Stimulated activated CD8-positive, alpha-beta memory T cell treated with anti-CD3 and anti-CD28 coated beads, Interleukin-7, amount 100 ng/mL, for 4 hours (primary cell): ENCODE measurements at regions not wholly inside any gene's neighbourhood (a gene's known extent, or its start where the extent isn't known, plus 50 kb on each side); places are given as distances from the start of the nearest gene placed in this dataset.
"Not testable (repeated sequence)": the region's sequence is repeated elsewhere in the genome, so short reads cannot be mapped to it uniquely, and the experiment has no call there.

Experiments
- DNase-seq, 2 donors: peaks; one replicate each; pipeline ENCODE4 v3.0.0-alpha.2; 2020; ENCODE audit warnings: low read depth in 2 of 2

DNA sequence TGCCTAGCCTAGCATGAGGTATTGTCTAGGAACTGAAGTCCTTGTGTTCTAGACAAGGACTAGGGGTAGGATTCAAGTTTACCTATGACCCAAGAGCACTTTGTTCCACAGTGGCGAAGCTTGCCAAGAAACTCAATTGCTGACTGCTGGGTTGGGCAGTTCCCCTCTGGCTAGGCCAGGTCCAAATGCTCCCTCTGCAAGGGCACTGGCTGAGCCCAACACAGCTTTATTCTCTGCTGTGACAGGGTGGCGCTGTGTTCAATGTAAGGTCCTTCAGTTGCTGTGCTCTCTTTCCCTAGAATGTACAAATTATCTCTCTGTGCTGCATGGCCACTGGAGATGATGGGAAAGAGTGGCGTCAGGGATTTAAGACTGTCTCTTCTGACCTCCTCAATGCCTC, 950.8 kb downstream of the HACE1 start:
- no peak for DNase-seq

- no peak for DNase-seq
Measured at GRCh38 chr6:103895136-103895535, 964.6 kb downstream of the HACE1 start.

- no peak for DNase-seq
Measured at GRCh38 chr6:103893141-103893581, 966.6 kb downstream of the HACE1 start.

- no peak for DNase-seq
Measured at GRCh38 chr6:103886951-103887350, 972.8 kb downstream of the HACE1 start.

- no peak for DNase-seq
Measured at GRCh38 chr6:103885446-103885845, 974.3 kb downstream of the HACE1 start.

DNA sequence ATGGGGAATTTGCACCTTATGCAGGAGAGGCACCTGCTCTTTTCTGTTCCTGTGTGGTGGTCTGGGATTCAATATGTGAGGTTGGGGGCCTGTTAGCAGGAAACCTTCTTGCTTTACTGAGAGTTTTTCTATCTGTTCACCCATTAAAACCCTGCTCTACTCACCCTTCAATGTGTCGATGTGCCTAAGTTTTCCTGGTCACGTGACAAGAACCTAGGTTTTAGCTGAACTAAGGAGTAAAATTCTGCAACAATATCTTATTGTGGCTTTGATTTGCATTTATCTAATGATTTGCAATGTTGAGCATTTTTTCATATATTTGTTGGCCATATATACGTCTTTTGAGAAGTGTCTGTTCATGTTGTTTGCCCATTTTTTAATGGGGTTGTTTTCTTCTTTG, 979.9 kb downstream of the HACE1 start:
- DNase-seq = no peak

DNA sequence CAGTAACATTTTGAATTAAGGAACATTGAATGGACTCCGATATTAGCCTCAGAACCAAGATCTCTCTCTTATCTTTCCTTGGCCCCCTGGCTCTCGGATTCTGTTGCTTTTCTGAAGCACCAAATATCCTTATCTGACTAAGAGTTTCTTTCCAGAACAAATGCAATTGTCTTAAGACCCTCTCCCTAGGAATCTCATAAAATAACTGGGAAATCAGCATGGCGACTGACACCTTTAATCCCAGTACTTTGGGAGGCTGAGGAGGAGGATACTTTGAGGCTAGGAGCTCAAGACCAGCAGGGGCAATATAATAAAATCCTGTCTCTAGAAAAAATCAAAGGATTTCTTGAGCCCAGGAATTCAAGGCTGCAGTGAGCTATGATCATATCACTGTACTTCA, 984.5 kb downstream of the HACE1 start:
- DNase-seq = no peak

DNA sequence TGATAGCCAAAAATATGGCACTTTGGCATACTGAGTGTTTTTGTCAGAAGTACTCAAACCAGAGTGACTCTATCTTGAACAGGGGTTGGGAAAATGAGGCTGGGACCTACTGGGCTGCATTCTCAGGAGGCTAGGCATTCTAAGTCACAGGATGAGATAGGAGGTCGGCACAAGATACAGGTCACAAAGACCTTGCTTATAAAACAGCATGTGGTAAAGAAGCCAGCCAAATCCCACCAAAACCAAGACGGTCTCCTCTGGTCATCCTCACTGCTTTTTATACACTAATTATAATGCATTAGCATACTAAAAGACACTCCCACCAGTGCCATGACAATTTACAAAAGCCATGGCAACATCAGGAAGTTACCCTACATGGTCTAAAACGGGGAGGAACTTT, 985.1 kb downstream of the HACE1 start:
- DNase-seq = no peak

DNA sequence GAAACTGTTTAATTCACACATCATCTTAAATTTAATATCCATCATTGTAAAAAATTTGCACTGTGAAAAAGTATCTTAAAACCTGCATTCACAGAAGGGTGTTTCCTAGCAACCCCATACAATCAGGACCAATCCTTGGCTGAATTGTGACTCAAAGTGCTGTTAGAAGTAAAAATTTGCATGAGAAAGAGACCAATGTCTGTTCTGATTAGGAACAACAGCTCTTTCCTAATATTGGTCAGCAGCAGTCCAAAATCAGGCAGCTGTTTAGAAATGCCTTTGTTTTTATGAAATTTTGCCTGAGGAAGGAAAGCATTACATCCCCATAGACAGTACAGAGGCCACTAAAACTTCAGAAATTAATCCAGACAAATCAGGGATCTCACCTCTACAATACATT, 987.0 kb downstream of the HACE1 start:
- no peak for DNase-seq

- DNase-seq = no peak
Measured at GRCh38 chr6:103872233-103872632, 987.5 kb downstream of the HACE1 start.

DNA sequence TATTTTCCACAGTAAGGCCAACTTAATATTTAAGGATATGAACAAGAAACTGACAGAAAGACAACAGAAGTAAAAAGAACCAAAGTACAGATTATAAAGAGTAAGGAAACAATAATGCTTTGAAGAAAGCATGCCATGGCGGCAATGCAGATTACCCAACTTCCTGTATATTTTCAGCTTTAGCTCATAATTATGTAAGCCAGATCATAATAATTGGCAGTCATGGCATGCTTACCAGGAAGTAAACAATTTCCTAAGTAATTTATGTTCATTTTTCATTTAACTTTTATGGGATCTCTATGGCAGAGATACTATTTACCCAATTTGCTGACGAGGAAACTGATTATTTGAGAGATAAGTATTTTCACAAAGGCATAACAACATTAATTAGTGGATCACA, 988.7 kb downstream of the HACE1 start:
- DNase-seq = no peak

DNA sequence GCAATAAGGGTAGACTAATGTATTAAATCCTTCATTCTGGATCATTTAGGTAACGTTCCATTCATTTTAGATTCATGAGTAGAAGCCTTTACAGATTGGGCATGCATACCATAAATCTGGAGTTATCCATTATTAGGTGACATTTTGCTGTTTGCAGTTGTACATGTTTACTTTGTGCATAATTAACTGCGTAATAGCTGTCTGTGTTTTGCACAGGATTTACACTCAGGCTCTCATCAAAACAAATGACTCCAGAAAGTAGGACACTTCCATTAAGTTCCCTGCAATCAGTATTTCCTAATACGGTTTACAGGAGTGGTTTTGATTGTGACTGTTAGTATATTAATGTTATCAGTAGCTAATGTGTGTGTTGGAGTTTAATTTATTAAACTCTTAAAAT, 997.4 kb downstream of the HACE1 start:
- no peak for DNase-seq

DNA sequence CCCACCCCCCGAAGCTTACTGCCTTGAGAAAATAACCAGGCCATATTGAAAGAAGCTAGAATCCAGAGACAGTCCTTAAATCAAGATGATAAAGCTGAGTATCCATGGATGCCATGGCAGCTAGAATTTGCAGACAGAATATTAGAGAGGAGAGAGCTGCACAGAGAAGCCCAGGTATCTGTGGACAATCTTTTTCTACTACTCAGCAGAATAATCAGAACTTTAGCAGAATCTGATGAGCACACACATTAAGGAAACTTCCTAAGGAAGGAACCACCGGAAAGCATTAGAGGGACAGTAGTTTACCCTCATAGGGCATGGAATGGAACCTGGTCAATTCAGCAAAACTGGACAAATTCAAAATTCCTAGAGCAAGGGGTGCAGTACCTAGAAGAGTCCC, 1001.7 kb downstream of the HACE1 start:
- no peak for DNase-seq

DNA sequence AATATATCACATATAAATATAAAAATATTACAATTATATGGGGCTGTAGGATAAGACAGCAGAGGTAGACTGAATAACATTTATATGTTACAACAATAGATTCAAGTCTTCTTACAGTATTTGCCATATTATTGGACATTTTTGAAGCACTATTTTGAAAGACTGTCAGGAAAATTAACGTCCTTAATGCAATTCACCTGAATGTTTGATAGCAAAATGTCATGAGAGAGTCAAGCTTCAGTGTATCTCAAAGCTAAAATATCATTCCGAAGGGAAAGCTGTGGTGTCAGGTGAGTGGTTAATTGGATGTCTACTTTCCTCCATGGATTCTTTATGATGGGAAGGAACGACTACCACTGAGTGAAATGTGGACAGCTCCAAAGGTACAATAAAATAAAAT, 1004.0 kb downstream of the HACE1 start:
- no peak for DNase-seq

GRCh38 chr6:103854059-103854458, 1005.7 kb downstream of the HACE1 start:
- DNase-seq = no peak

DNA sequence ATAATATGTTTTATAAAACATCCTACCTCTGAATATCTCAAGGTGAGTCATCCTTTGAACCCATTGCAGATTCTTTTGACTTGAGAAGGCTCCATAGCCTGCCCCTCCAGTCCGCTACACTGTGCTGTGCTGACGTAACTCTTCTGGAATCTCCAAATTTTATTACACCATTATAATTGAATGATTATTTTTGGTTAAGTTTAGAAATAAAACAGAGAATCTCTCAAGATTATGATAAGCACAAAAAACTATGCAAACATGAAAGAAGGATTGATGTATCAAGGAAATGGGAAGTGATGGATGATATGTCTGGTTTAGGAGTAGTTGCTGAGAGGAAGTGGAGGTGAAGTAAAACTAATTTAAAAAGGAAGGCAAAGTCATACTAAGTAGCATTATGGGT, 1021.3 kb downstream of the HACE1 start:
- no peak for DNase-seq

DNA sequence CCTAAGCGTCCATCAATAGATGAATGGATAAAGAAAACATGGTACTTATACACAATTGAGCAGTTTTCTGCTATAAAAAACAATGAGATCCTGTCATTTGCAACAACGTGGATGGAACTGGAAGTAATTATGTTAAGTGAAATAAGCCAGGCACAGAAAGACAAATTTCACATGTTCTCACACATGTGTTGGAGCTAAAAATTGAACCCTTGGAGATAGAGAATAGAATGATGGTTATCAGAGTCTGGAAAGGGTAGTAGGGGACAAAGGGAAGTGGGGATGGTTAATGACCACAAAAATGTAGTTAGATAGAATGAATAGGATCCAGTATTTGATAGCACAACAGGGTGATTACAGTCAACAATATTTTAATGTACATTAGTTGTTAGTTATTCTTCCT, 1033.5 kb downstream of the HACE1 start:
- no peak for DNase-seq

- no peak for DNase-seq
Measured at GRCh38 chr6:103820148-103820547, 1039.6 kb downstream of the HACE1 start.

- DNase-seq = no peak
Measured at GRCh38 chr6:103819509-103819908, 1040.2 kb downstream of the HACE1 start.

DNA sequence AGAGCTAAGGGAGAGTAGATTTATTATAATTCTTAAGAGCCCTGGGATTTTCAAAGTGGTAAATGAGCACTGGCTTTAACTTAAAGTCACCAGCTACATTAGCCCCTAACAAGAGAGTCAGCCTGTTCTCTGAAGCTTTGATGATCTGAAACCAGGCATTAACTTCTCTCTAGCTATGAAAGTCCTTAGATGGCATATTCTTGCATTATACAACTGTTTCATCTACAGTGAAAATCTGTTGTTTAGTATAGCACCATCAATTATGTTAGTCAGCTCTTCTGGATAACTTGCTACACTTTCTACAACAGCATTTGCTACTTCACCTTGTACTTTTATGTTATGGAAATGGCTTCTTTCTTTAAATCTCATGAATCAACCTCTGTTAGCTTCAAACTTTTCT, 1046.7 kb downstream of the HACE1 start:
- DNase-seq = no peak

- DNase-seq = not testable (repeated sequence)
Measured at GRCh38 chr6:103801901-103802479, 1057.7 kb downstream of the HACE1 start.

DNA sequence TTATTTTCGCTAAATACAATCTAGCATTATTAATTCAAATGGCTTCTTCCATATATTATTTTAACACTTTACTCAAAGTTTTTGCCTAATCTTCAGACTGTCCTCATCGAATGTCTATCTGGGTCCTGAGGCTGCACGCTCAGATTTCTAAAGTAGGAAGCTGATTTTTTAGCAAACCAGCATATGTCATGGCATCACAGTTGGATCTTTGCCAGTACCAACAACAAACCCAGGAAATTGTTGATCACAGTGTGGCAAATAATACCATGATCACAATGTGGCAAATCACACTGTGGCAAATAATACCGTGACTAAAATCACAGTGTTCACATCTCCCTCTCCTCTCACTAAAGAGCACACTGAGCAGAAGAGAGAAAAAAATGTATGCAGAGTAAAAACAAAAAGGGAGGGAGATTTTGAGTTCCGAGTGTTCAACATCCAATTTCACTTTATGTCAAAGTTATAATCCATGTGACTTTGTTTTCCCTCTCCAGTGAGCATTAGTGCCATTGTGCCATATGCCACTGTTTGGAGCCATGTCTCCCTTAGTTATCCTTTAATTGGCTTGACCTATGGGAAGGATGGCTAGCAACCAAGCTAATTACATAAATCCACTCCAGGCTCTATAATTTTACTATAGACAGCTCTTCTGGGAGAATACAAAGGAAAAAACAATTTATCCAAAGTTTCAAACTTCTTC, 1059.6 kb downstream of the HACE1 start:
- no peak for DNase-seq

- DNase-seq = no peak
Measured at GRCh38 chr6:103798166-103798565, 1061.6 kb downstream of the HACE1 start.

DNA sequence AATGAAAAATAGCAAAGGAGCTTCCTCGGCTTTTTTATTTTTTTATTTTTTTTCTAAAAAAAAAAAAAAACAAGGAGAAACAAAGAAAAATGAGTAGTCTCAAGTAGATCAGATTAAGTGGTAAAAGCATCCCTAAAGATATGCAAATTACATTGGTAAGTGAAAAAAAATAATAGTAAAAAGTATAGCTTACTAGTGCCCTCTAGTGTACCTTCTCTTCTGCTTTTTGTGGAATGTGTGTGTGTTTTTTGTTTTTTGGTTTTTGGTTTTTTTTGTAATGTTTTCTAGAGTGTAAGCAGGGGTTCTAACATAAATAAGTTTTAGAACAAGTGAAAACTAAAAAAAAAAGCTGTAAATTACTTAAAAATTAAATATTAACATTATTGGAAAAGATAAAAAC, 1062.0 kb downstream of the HACE1 start:
- DNase-seq = no peak
